Caco-2 (cell line): ENCODE measurements at regions not wholly inside any gene's neighbourhood (a gene's known extent, or its start where the extent isn't known, plus 50 kb on each side); places are given as distances from the start of the nearest gene placed in this dataset.

Source experiments
- BruUV-seq: library from RNA; stranded (reverse); fragments of 400-500 nt; replicated peaks from 2 replicates; lab custom pipeline; 2021; lab: Mats Ljungman, UMichigan
- CTCF ChIA-PET: fragments of 300-600 bp; sonication (Branson Sonifier 250); formaldehyde crosslinking; loops from one replicate; lab custom pipeline; 2022; ENCODE audit warnings: antibody characterized with exemption; lab: Charles Lee
- POLR2A ChIA-PET: fragments of 300-600 bp; sonication (Branson Sonifier 250); formaldehyde crosslinking; loops from one replicate; lab custom pipeline; 2022; ENCODE audit warnings: antibody characterized with exemption; lab: Charles Lee
- DNase-seq, 2 experiments: peaks; one replicate each; pipeline versions ENCODE4 v3.0.0 to v3.0.0-alpha.2; 2020 to 2022
- H3K27me3 ChIP-seq: replicated peaks from 2 replicates; pipeline ENCODE4 v1.6.0; 2011; ENCODE audit warnings: low read length; ENCODE audit not compliant: control insufficient read depth, insufficient read depth
- H3K36me3 ChIP-seq: 2 replicates; pipeline ENCODE4 v1.5.1; 2011; ENCODE audit warnings: low read length; ENCODE audit not compliant: control insufficient read depth, insufficient read depth
- H3K4me1 ChIP-seq: fragments of 250-450 bp; sonication (Bioruptor Pico); 2 replicates; pipeline ENCODE4 v1.5.1; 2020; ENCODE audit warnings: mild to moderate bottlenecking
- H3K4me3 ChIP-seq: 2 replicates; pipeline ENCODE4 v1.5.1; 2011; ENCODE audit warnings: low read depth, mild to moderate bottlenecking, control low read depth, low read length
- H3K9me3 ChIP-seq: fragments of 250-450 bp; sonication (Bioruptor Pico); 2 replicates; pipeline ENCODE4 v1.5.1; 2020; ENCODE audit warnings: mild to moderate bottlenecking, moderate library complexity
- H3K27ac Mint-ChIP-seq: one replicate; pipeline ENCODE4 v1.8.0; 2022; ENCODE audit warnings: mixed read lengths; ENCODE audit not compliant: unreplicated experiment
- H3K27me3 Mint-ChIP-seq: one replicate; pipeline ENCODE4 v1.8.0; 2022; ENCODE audit warnings: mixed read lengths; ENCODE audit not compliant: insufficient read depth, unreplicated experiment
- H3K36me3 Mint-ChIP-seq: one replicate; pipeline ENCODE4 v1.8.0; 2022; ENCODE audit warnings: mild to moderate bottlenecking, mixed read lengths; ENCODE audit not compliant: insufficient read depth, unreplicated experiment
- H3K4me1 Mint-ChIP-seq: one replicate; pipeline ENCODE4 v1.8.0; 2022; ENCODE audit warnings: low read depth, mixed read lengths; ENCODE audit not compliant: unreplicated experiment
- H3K4me3 Mint-ChIP-seq: one replicate; pipeline ENCODE4 v1.8.0; 2022; ENCODE audit warnings: mild to moderate bottlenecking, moderate library complexity, mixed read lengths; ENCODE audit not compliant: unreplicated experiment
- H3K9me3 Mint-ChIP-seq: one replicate; pipeline ENCODE4 v1.8.0; 2022; ENCODE audit warnings: mixed read lengths; ENCODE audit not compliant: unreplicated experiment
- intact Hi-C: fragments of 100-400 bp; cut with micrococcal nuclease; formaldehyde crosslinking; loops from one replicate; pipeline ENCODE4 v1.10.0; 2022; ENCODE audit not compliant: unreplicated experiment
- TF ChIP-seq, protein P1 (sequence below), 2 experiments: fragments of 200-600 bp in 1 of 2; IDR thresholded peaks; 1 replicate in 1 of 2; 2 replicates in 1 of 2; pipeline versions ENCODE4 v1.5.1 to v1.8.0; 2011 to 2022; ENCODE audit warnings: antibody characterized with exemption in 1 of 2, control low read depth in 1 of 2, inconsistent platforms in 1 of 2, low read depth in 1 of 2, low read length in 1 of 2, mild to moderate bottlenecking in 1 of 2, moderate library complexity in 1 of 2; ENCODE audit not compliant: insufficient read depth in 1 of 2, severe bottlenecking in 1 of 2, unreplicated experiment in 1 of 2

DNA sequence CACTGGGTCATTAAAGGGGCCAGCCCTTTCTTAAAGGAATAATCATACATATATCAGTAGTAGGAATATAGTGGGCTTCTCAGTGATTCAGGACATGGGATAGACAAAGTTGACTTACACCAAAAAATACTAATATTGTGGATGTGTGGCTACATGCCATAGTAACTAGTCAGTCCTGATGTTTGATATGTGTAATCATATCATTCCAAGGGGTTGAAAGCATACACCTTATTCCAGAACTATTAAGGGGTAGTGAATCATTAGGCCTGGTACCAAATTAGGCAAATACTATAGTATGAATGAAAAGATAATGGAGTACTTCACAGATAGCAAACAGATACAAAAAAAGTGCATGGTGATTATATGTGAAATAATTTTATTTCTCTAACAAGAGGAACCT lies 814.9 kb upstream of the NRXN1 start:
- TF ChIP-seq, protein P1, sequence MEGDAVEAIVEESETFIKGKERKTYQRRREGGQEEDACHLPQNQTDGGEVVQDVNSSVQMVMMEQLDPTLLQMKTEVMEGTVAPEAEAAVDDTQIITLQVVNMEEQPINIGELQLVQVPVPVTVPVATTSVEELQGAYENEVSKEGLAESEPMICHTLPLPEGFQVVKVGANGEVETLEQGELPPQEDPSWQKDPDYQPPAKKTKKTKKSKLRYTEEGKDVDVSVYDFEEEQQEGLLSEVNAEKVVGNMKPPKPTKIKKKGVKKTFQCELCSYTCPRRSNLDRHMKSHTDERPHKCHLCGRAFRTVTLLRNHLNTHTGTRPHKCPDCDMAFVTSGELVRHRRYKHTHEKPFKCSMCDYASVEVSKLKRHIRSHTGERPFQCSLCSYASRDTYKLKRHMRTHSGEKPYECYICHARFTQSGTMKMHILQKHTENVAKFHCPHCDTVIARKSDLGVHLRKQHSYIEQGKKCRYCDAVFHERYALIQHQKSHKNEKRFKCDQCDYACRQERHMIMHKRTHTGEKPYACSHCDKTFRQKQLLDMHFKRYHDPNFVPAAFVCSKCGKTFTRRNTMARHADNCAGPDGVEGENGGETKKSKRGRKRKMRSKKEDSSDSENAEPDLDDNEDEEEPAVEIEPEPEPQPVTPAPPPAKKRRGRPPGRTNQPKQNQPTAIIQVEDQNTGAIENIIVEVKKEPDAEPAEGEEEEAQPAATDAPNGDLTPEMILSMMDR (IDR thresholded peaks at IDR 0.05; ENCODE audit: insufficient read depth in 1 of 2, low read depth in 1 of 2, low read length in 1 of 2, severe bottlenecking in 1 of 2, unreplicated experiment in 1 of 2), result no peak
- Mint-ChIP-seq H3K4me3 (no peak overlapping the region), H3K9me3 (peaks cover 9% of the 10 kb centered on the region), H3K27me3 (no peaks in the 10 kb centered on the region), H3K27ac (no peak overlapping the region), H3K4me1 (no peaks in the 10 kb centered on the region), H3K36me3 (no peaks in the 10 kb centered on the region)
- no TSS peak for BruUV-seq
- H3K4me3 ChIP-seq, result no peak overlapping the region
- H3K9me3 ChIP-seq, result peaks cover 5% of the 10 kb centered on the region; the same call in 1 of the 2 replicates
- ChIA-PET CTCF (no interaction called here), POLR2A (no interaction called here)
- DNase-seq, result no peak
- no peaks in the 10 kb centered on the region for H3K27me3 ChIP-seq
- no peaks in the 10 kb centered on the region for H3K4me1 ChIP-seq
- no peaks in the 10 kb centered on the region for H3K36me3 ChIP-seq
- intact Hi-C loops, result no loop called here

DNA sequence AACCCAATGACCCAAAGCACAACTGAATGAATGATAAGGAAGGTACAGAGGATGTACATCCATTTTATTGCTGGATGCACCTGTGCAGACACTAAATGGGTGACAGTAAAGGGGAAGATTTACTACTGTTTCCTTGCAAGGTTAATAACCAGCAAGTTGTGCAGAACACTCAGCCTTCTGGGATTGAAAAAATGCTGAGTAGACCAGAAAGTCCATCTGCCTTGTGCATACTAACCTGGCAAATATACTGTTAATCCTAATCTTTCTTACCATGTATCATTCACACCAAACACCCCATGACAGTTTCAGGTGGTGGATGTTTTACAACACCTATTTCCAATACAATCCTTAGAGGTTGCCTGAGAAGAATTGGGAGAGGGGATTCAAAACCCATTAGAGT lies 814.1 kb upstream of the NRXN1 start:
- H3K4me3 Mint-ChIP-seq, result no peak overlapping the region
- no peak for DNase-seq
- Histone ChIP-seq H3K4me3 (no peak overlapping the region), H3K4me1 (no peaks in the 10 kb centered on the region), H3K9me3 (peaks cover 5% of the 10 kb centered on the region; the same call in 1 of the 2 replicates), H3K36me3 (no peaks in the 10 kb centered on the region), H3K27me3 (no peaks in the 10 kb centered on the region)
- BruUV-seq, result no TSS peak
- ChIA-PET CTCF (no interaction called here), POLR2A (no interaction called here)
- H3K4me1 Mint-ChIP-seq, result no peaks in the 10 kb centered on the region
- no peaks in the 10 kb centered on the region for H3K36me3 Mint-ChIP-seq
- intact Hi-C loops, result no loop called here
- no peaks in the 10 kb centered on the region for H3K27me3 Mint-ChIP-seq
- H3K9me3 Mint-ChIP-seq, result peaks cover 9% of the 10 kb centered on the region
- TF ChIP-seq, protein P1 (IDR thresholded peaks at IDR 0.05; ENCODE audit: insufficient read depth in 1 of 2, low read depth in 1 of 2, low read length in 1 of 2, severe bottlenecking in 1 of 2, unreplicated experiment in 1 of 2), result no peak
- H3K27ac Mint-ChIP-seq, result no peak overlapping the region

DNA sequence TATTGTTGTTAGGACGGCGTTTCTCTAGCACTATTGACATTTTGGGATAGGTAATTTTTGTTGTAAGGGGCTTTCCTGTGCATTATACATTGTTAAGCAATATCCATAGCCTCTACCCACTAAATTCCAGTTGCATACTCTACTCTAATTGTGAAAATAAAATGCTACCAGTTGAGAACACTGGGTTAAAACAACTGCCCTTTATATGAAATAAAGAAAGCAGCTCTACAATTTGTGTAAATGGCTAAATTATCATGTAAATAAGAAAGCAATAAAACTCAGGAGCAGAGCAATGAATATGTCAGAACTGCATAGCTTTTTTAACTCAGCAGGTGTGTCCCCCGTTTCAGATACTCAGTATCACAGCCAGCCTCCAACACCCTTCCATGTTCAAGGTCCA lies 812.7 kb upstream of the NRXN1 start:
- BruUV-seq, result no TSS peak
- H3K4me1 Mint-ChIP-seq, result no peaks in the 10 kb centered on the region
- POLR2A ChIA-PET, result no interaction called here

More for the DNA sequence above, 812.7 kb upstream of the NRXN1 start:
- CTCF ChIA-PET, result no interaction called here
- no peaks in the 10 kb centered on the region for H3K4me1 ChIP-seq
- DNase-seq, result no peak
- no peaks in the 10 kb centered on the region for H3K36me3 ChIP-seq
- H3K4me3 Mint-ChIP-seq, result no peak overlapping the region
- no peaks in the 10 kb centered on the region for H3K27me3 ChIP-seq
- TF ChIP-seq, protein P1 (IDR thresholded peaks at IDR 0.05; ENCODE audit: insufficient read depth in 1 of 2, low read depth in 1 of 2, low read length in 1 of 2, severe bottlenecking in 1 of 2, unreplicated experiment in 1 of 2), result no peak
- no peaks in the 10 kb centered on the region for H3K36me3 Mint-ChIP-seq
- H3K27ac Mint-ChIP-seq, result no peak overlapping the region
- H3K9me3 ChIP-seq, result peaks cover 5% of the 10 kb centered on the region; the same call in 1 of the 2 replicates
- no peaks in the 10 kb centered on the region for H3K27me3 Mint-ChIP-seq
- H3K9me3 Mint-ChIP-seq, result peaks cover 9% of the 10 kb centered on the region
- intact Hi-C loops, result no loop called here
- H3K4me3 ChIP-seq, result no peak overlapping the region
